Keratinocyte (primary cell): ENCODE measurements at regions not wholly inside any gene's neighbourhood (a gene's known extent, or its start where the extent isn't known, plus 50 kb on each side); places are given as distances from the start of the nearest gene placed in this dataset.
"Not testable (repeated sequence)": the region's sequence is repeated elsewhere in the genome, so short reads cannot be mapped to it uniquely, and the experiment has no call there.

Source experiments
- DNase-seq: peaks from one replicate; pipeline ENCODE4 v3.0.0-alpha.2; 2011; ENCODE audit warnings: low read depth, missing footprints, low spot score
- FAIRE-seq: peaks from 2 replicates; lab custom pipeline; 2011; peaks lifted over from hg19 to GRCh38; lab: Jason Lieb, UNC
- H2AFZ ChIP-seq: 2 replicates; pipeline ENCODE4 v1.6.0; 2012; ENCODE audit warnings: low read length, control low read depth, inconsistent platforms; ENCODE audit not compliant: control insufficient read depth
- H3K27ac ChIP-seq: 2 replicates; pipeline ENCODE4 v1.5.1; 2011; ENCODE audit warnings: low read length; ENCODE audit not compliant: control insufficient read depth, insufficient read depth
- H3K27me3 ChIP-seq: 3 replicates; pipeline ENCODE4 v1.6.0; 2011; ENCODE audit warnings: low read length; ENCODE audit not compliant: control insufficient read depth, insufficient read depth; ENCODE audit errors: extremely low read depth
- H3K36me3 ChIP-seq, 2 experiments: 2 replicates in 1 of 2; 3 replicates in 1 of 2; pipeline ENCODE4 v1.5.1; 2011; ENCODE audit warnings: low read length in 2 of 2, mild to moderate bottlenecking in 1 of 2; ENCODE audit not compliant: control insufficient read depth in 2 of 2, insufficient read depth in 2 of 2; ENCODE audit errors: extremely low read depth in 1 of 2
- H3K4me1 ChIP-seq: 3 replicates; pipeline ENCODE4 v1.5.1; 2011; ENCODE audit warnings: low read length; ENCODE audit not compliant: control insufficient read depth, insufficient read depth; ENCODE audit errors: extremely low read depth
- H3K4me2 ChIP-seq: 3 replicates; pipeline ENCODE4 v1.6.0; 2011; ENCODE audit warnings: low read depth, low read length; ENCODE audit not compliant: control insufficient read depth, insufficient read depth; ENCODE audit errors: extremely low read depth
- H3K4me3 ChIP-seq, 3 experiments: fragments of 200-600 bp in 1 of 3; sonication (generic) in 1 of 3; 2 replicates in 2 of 3; 3 replicates in 1 of 3; pipeline ENCODE4 v1.5.1; 2011 to 2016; ENCODE audit warnings: low read length in 3 of 3, mild to moderate bottlenecking in 3 of 3, control low read depth in 2 of 3, inconsistent platforms in 1 of 3, low read depth in 1 of 3, mixed read lengths in 1 of 3, mixed run types in 1 of 3, moderate library complexity in 1 of 3; ENCODE audit not compliant: control insufficient read depth in 2 of 3, insufficient read depth in 2 of 3; ENCODE audit errors: extremely low read depth in 1 of 3
- H3K79me2 ChIP-seq: 2 replicates; pipeline ENCODE4 v1.6.0; 2012; ENCODE audit warnings: low read length; ENCODE audit not compliant: control insufficient read depth, insufficient read depth
- H3K9ac ChIP-seq: 3 replicates; pipeline ENCODE4 v1.6.0; 2011; ENCODE audit warnings: low read length; ENCODE audit not compliant: control insufficient read depth, insufficient read depth; ENCODE audit errors: extremely low read depth
- H3K9me1 ChIP-seq: 3 replicates; pipeline ENCODE4 v1.6.0; 2011; ENCODE audit warnings: low read length; ENCODE audit not compliant: control insufficient read depth, insufficient read depth; ENCODE audit errors: extremely low read depth
- H3K9me3 ChIP-seq: 2 replicates; pipeline ENCODE4 v1.5.1; 2012; ENCODE audit warnings: low read depth, low read length; ENCODE audit not compliant: control insufficient read depth
- H4K20me1 ChIP-seq: 3 replicates; pipeline ENCODE4 v1.6.0; 2011; ENCODE audit warnings: low read length; ENCODE audit not compliant: control insufficient read depth, insufficient read depth; ENCODE audit errors: extremely low read depth
- CTCF ChIP-seq, 3 experiments: IDR thresholded peaks in 1 of 3; conservative IDR thresholded peaks in 1 of 3; optimal IDR thresholded peaks in 1 of 3; 2 replicates in 2 of 3; 3 replicates in 1 of 3; pipeline versions ENCODE3 to v1.5.1; 2011; ENCODE audit warnings: low read length in 3 of 3, mild to moderate bottlenecking in 3 of 3, moderate library complexity in 2 of 3, control low read depth in 1 of 3, inconsistent platforms in 1 of 3; ENCODE audit not compliant: insufficient read depth in 2 of 3; ENCODE audit errors: extremely low read depth in 1 of 3
- EZH2 ChIP-seq: IDR thresholded peaks from one replicate; pipeline ENCODE4 v1.6.1; 2012; ENCODE audit warnings: inconsistent platforms, mild to moderate bottlenecking, low read length, moderate library complexity
- dilution Hi-C: fragments of 300-500 bp; cut with MboI; formaldehyde crosslinking; loops from one replicate; pipeline ENCODE4 v1.7.0; 2020; ENCODE audit warnings: low sequenced_read_pairs; ENCODE audit not compliant: extremely low pct_ligation_motif_present

- dilution Hi-C loops = no loop called here
- H3K79me2 ChIP-seq = no peaks in the 10 kb centered on the region
- no peaks in the 10 kb centered on the region for H3K9me1 ChIP-seq
- DNase-seq (no peak), FAIRE-seq (no peak)
- H3K36me3 ChIP-seq = no peaks in the 10 kb centered on the region
- TF ChIP-seq EZH2 (no peak), CTCF (optimal IDR thresholded peaks at IDR 0.05 in 1 of 3, IDR thresholded peaks at IDR 0.05 in 1 of 3, conservative IDR thresholded peaks at IDR 0.05 in 1 of 3; ENCODE audit: extremely low read depth in 1 of 3, insufficient read depth in 2 of 3, low read length in 3 of 3) (no peak)
- no peak overlapping the region for H3K27ac ChIP-seq
- H3K9ac ChIP-seq = no peak overlapping the region
- no peak overlapping the region for H3K4me3 ChIP-seq
- no peak overlapping the region for H2AFZ ChIP-seq
- no peaks in the 10 kb centered on the region for H3K4me1 ChIP-seq
- H3K27me3 ChIP-seq = no peaks in the 10 kb centered on the region
- H4K20me1 ChIP-seq = no peaks in the 10 kb centered on the region
- H3K4me2 ChIP-seq = no peak overlapping the region
- no peaks in the 10 kb centered on the region for H3K9me3 ChIP-seq
Measured at GRCh38 chr6:102812242-102812641, 1418.7 kb downstream of the GRIK2 start.

GRCh38 chr6:102808944-102809505, 1415.5 kb downstream of the GRIK2 start:
- H3K27ac ChIP-seq, H4K20me1 ChIP-seq, FAIRE-seq, H2AFZ ChIP-seq, H3K4me1 ChIP-seq, H3K4me2 ChIP-seq, dilution Hi-C loops, H3K4me3 ChIP-seq, H3K79me2 ChIP-seq, H3K9me1 ChIP-seq, H3K36me3 ChIP-seq, H3K9me3 ChIP-seq, H3K9ac ChIP-seq, H3K27me3 ChIP-seq, DNase-seq: not testable (repeated sequence)

DNA sequence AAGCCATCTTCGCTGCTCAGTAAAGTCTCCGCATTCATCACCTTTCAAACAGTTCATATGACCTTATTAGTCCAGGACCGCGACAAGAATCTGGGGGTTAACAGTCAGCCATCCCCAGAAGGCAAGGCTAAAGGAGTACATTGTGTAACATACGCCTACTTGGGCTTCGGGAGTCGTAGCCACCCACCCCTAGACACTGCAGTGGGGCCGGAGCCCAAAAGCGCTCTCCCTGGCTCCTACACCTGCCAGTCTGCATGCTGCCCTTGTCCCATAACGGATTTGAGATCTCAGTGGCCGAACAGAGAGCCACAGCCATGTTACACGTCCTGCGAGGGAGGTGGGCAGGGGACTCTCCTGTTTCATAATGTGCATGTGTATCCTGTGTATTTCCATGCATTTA, 1405.5 kb downstream of the GRIK2 start:
- H3K4me3 ChIP-seq = no peak overlapping the region
- no peaks in the 10 kb centered on the region for H3K4me1 ChIP-seq
- H4K20me1 ChIP-seq = no peaks in the 10 kb centered on the region
- no peaks in the 10 kb centered on the region for H3K9me1 ChIP-seq
- FAIRE-seq = no peak
- no peaks in the 10 kb centered on the region for H3K9me3 ChIP-seq
- H3K27ac ChIP-seq = no peak overlapping the region
- H2AFZ ChIP-seq = no peak overlapping the region
- TF ChIP-seq EZH2 (no peak), CTCF (optimal IDR thresholded peaks at IDR 0.05 in 1 of 3, IDR thresholded peaks at IDR 0.05 in 1 of 3, conservative IDR thresholded peaks at IDR 0.05 in 1 of 3; ENCODE audit: extremely low read depth in 1 of 3, insufficient read depth in 2 of 3, low read length in 3 of 3) (no peak)
- no peaks in the 10 kb centered on the region for H3K79me2 ChIP-seq
- dilution Hi-C loops = no loop called here
- no peaks in the 10 kb centered on the region for H3K27me3 ChIP-seq
- no peak overlapping the region for H3K4me2 ChIP-seq
- no peaks in the 10 kb centered on the region for H3K36me3 ChIP-seq
- no peak overlapping the region for H3K9ac ChIP-seq
- no peak for DNase-seq
